Muscle of arm (tissue), 1 donor: ENCODE measurements at regions not wholly inside any gene's neighbourhood (a gene's known extent, or its start where the extent isn't known, plus 50 kb on each side); places are given as distances from the start of the nearest gene placed in this dataset.
A peak's percentile ranks its signal among the peaks of the same experiment; 100 is the strongest.

Experiments used
- DNase-seq: peaks from one replicate; pipeline ENCODE4 v3.0.0-alpha.2; 2013

DNA sequence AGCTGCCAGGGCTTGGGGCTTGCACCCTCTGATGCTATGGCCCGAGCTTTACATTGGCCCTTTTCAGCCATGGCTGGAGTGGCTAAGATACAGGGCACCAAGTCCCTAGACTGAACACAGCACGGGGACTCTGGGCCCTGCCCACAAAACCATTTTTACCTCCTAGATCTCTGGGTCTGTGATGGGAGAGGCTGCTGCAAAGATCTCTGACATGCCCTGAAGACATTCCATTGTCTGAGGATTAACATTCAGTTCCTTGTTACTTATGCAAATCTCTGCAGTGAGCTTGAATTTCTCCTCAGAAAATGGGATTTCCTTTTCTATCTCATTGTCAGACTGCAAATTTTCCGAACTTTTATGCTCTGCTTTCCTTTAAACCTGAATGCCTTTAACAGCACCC, 337.0 kb upstream of the SMC2 start:
- DNase-seq, result no peak

DNA sequence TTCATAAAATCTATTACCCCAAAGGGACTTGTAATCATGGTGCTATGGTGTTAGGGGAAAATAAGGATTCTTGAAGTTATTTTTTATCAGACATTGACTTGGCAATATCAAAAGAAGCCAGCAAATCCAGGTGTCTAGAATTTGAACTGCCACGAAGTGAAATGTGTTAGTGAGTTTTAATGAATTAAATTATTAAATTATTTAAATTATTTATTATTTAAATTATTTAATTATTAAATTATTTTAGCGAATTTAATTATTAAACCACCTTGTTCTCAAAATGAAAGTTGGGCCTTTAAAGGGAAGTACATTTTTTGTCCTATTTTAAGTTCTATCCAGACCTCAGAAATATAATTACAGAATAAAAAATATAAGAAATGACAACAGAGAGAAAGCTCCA, 332.6 kb upstream of the SMC2 start:
- no peak for DNase-seq

DNA sequence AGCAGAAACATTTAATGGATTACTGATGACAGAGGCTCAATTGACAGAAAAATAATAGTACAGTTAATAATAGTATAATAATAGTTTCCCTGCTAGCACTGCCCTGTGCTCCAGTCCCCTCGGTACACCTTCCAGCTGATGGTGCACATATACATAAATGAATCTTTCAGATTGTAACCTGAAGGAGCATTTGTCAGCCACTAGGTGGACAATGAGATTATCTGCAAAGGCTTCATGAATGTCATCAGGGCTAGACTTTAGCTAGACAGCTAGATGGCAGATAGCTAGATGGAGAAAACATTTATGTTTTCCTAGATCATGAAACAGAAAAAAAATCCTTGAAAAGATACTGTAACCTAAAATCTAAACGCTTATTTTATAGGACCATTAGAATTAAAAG, 304.4 kb upstream of the SMC2 start:
- no peak for DNase-seq

DNA sequence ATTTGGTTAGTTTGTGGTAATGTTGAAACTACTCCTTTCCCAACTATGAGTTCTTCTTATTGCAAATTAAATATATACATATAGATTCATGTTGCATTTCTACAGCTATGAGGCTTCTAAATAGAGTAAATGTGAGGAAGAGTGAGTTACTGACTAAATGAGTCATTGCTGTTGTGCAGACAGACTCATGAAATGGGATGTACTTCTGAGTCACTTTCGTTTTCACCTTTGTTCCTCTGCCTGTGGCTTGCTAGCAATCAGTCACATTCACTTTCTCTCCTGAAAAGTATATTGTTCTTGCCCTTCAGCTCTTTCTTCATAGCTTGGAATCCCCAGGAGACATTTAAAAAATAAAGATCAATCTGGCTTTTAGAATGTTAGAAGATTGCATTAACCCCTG, 295.5 kb upstream of the SMC2 start:
- DNase-seq, result no peak

DNA sequence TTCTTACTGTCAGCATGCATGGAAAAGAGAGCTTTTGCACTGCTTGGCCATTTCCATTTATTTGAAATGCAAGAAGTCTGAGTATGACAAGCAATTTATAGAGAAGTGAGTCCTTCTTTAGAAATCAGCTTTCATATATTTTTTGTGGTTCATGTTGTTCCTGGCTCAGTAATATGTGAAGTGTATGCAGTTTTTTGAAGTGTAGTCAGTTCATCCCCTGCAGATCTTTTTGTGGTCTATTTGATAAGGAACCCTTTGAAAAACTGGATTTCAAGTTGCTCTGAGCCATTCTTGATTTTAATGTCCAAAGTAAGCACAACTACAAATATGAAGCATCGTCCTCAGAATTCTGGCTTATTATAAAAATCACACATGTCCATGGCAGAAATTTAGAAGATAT, 294.1 kb upstream of the SMC2 start:
- DNase-seq, result no peak

DNA sequence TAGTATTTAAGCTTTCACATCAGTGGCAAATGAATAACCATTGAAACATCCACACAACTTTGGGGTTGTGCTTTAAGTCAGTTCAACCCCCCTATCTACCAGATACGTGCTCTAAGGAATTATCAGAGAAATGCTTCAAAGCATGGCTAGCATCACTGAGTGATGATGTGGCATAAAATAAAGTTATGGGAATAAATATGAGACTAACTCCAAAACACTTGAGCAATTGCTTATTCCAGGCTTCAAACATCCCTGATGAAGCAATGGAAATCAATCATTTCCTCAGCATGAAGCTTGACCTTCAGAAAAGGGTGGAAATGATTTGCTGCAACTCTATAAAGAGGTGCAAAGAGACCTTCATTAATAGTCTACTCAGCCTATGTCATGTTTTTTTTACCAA, 292.0 kb upstream of the SMC2 start:
- DNase-seq, result no peak

DNA sequence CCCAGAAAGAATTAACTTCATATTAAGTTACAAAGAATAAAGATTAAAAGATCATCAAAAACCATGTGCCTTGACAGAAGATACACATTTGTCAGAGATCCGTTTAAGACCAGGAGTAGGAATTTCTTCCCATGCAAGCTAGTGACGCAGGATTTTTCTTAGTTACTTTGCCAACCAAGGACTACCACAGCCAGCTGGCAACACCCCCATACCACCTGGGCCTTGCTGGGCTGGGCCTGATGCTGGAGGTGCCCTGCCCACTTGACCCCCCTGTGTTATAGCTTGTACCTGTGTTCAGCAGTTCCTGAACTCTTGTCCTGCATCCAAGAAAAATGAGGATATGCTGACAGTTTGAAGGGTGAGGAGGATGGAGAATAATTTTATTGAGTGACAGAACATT, 290.9 kb upstream of the SMC2 start:
- no peak for DNase-seq

DNA sequence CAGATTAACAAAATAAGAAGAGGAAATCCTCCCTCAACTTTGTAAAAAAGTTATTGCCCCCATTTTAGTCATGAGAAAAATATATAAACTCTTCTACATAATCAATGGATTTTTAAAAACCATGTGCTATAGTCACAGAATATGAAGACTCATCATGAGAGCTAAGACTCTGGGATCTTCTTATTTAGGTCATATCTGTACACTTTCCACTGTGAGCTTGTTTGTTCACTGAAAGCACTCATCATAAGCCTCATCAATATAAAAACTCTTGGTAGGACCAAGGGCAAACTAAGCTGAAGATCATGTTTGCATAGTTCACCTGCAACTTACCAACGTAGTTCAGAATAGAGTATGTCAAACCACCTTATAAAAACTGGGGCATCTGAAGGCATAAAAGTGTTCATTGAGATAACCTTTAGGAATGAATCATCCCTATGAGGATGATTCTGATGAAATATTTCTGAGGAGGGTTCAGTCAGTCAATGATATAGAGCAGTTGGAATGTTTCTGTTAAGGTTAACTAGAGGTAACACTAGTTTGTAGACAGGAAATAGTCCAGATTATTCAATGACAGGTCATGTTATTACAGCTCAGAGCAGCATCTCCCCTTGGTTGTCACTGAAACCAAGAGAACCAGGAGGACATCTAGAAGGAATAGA, 289.9 kb upstream of the SMC2 start:
- no peak for DNase-seq

DNA sequence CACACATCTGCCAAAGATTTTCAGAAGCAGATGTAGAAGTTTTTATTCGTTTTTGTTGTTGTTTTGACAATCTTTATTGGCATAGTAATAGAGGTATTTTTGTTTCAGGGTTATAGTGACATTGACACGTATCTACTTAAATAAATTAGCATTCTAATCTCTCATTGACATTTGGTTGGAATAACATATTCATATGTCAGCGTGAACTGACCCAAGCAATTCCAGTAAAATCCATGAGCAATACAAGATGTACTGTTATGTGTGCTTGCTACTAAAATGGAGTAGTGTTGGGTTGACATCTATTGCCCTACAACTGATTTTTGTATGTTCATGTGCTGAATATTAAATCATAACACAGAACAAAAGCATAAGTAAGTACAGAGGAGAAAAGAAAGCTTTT, 284.4 kb upstream of the SMC2 start:
- no peak for DNase-seq

DNA sequence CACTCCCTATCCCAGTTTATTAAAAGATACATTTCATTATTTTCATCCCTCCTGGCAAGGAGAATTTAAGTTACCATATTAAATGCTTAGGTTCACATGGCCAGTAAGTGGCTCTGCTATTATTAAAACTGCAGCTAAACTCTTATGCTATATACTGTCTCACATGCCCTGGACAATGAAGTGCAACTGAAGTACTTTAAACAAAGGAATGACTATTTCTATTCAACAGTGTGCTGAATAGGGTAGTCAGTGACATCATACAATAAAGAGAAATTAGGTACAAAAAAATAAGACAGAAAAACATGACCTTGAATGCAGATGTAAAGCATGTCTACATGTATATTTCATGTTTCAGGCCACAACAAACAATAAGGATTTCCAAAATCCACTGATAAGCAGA, 282.6 kb upstream of the SMC2 start:
- no peak for DNase-seq

DNA sequence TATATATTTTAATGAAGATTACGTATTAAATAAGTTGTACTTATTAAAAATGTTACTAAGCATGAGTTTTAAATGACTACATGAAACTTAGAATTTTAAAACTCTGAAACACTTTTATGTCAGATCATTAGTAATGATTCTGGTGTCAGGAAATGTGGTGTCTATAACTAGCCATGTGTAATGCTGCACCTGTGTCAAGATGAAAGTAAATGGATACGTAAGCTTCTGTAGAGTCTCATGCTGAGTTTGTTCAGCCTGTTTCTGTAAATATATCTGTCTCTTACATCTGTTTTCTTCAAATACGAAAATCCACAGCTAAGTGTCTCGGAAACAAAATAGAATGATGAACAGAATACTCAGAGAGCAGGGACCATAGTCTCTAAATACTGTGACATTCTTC, 278.0 kb upstream of the SMC2 start:
- DNase-seq, result no peak

DNA sequence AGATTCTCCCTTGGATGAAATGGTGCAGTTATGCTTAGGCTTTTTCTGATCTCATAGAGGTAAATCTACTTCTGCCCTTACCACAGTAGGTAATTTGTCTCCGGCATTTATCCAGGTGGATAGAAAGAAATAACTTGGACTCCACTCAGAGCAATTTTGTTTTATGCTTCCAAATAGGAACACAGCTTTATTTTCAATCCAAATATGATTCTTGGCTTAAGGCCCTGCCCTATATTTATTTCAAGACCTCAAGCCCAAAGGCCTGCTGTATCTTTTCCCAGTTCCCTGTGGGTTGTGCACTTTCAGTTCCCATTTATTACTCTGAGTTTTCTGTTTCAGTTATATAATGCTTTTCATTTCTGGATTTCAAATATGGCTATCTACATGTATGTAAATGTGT, 274.2 kb upstream of the SMC2 start:
- peak; percentile 11 for DNase-seq

DNA sequence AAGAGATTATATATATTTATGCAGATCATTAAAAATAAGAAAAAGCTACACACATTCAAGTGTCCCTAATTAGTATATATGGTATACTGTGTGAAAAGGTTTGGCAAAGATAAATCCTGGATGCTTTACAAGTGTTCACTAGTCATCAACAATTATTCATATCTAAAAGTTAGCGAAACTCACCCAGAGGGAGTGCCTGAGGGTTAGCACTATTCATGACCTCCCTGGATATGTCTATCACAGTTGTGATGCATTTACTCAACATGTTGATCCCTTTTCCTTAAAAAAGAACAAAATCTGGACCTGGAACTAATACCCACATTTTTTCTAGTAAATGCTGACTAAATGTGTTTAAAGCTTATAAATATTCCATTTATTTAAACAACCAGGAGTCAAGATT, 273.0 kb upstream of the SMC2 start:
- DNase-seq, result no peak

DNA sequence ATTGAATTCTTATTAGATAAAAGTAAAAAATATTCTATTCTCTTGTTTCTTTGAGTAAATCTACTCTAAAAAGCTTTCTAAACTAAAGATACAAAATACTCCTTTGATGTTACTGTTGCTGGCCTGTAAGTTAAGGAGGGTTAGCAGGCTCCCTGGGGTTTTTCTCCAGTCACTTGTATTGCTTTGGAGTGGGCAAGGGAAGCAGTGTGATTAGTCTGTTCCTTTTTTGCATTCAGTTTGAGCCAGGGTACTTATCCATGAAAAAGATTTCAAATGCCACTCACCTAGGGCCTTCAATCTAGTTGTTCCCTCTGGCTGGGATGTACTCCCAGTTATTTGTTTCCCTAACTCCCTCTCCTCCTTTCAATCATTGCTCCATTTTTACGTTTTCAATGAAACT, 256.2 kb upstream of the SMC2 start:
- DNase-seq, result no peak

DNA sequence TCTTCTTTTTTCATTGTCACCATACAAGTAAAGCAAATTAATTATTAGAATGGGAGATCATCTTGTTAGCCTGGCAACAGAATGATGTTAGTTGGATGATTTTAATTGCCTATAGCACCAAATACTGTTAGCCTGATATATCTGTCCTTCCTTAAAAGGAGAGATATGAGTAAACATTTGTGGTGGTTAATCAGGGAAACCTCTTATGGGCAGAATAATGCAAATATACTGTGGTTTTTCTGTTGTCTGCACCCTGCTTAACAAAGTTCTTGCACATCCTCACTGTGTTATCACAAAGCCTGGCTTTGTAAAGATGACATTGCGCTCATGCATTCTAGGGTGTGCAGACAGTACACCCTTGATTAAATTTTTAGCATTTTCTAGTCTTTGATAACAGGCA, 254.9 kb upstream of the SMC2 start:
- DNase-seq, result no peak

DNA sequence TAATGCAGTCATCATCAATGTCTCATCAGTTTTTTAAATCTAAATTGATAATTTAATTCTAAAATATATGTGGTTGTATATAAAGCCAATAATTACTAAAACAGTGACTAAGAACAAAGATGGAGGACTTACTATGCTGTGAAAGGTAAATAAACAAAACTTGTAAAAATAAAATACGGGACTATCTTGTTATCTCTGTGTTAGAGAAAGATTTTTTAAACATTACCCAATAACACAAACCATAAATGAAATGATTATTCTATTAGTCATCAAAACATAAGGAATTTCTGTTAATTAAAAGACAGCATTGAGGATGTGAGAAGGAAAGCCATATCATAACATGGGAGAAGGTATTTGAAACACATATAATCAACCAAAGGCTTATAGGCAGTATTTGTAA, 226.2 kb upstream of the SMC2 start:
- DNase-seq, result no peak

DNA sequence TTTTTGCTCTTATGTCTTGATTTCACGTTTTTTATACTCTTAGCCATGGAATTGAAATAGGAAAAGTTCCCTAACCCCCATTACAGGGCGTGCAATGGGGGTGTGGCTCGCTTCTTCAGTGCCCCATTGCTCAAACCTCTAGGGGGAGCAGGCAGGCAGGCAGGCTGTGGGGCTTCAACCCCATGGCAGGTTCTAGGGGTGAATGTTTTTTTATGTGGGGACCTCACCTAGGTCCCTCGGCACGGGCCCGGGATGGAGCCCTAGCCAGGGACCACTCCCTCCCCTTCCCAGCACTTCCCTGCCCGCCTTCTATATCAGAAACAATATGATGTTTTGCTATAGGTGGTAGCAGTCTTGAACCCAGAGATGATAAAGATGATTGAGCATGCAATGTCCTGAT, 221.3 kb upstream of the SMC2 start:
- no peak for DNase-seq

DNA sequence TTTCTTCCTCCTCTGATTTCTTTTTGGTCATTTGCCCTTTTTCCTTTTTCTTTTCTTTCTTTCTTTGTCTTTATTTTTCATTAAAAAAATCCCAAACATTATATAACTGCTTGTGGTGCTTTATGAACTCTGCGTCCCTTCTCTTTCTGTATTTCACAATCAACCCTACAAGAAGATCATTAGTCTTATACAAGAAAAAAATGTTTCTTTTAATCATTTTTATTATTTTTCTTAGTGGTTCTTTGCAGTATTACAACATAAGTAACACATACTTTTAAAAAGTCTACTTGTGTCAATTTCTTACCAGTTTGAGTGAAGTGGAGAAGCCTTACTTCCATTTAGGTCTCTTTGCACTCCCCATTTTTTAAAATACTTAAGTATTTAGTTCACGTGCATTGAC, 212.7 kb upstream of the SMC2 start:
- DNase-seq, result no peak

DNA sequence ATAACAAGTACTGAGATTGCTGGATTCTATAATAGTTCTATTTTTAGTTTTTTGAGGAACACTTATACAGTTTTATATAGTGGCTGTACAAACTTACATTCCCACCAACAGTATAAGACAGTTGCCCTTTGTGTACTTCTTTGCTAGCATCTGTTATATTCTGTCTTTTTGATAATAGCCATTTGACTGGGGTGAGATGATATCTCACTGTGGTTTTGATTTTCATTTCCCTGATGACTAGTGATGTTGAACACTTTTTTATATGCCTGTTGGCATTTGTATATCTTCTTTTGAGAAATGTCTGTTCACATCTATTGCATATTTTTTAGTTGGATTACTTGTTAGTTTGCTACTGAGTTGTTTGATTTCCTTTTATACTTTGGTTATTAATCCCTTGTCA, 204.1 kb upstream of the SMC2 start:
- no peak for DNase-seq

DNA sequence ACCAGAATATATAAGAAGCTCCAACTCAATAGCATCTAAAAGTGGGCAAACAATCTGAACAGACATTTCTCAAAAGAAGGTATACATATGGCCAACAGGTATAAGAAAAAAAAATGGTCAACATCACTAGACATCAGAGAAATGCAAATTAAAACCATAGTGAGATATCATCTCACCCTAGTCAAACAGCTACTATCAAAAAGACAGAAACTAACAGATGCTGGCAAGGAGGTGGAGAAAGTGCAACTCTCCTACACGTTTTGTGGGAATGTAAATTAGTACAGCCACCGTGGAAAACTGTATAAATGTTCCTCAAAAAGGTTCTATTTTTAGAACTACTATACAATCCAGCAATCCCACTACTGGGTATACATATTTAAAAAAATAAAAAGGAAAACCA, 199.9 kb upstream of the SMC2 start:
- no peak for DNase-seq

DNA sequence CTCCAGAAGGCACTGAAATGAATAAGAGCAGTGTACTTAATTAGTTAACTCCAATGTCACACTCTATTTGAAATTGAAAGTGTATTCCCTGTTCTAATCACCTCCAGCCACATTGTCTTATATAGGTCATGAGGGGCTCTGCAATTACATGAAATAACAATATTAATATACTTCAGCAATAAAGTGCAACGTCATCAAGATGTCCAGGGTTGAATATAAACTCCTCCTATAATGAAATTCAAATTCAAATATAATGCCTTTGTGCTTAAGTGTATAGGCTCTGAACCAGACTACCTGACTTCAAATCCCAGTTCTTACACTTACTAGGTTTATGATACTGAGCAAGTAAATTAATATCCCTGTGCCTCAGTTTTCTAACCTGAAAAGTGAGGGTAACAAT, 195.6 kb upstream of the SMC2 start:
- no peak for DNase-seq

DNA sequence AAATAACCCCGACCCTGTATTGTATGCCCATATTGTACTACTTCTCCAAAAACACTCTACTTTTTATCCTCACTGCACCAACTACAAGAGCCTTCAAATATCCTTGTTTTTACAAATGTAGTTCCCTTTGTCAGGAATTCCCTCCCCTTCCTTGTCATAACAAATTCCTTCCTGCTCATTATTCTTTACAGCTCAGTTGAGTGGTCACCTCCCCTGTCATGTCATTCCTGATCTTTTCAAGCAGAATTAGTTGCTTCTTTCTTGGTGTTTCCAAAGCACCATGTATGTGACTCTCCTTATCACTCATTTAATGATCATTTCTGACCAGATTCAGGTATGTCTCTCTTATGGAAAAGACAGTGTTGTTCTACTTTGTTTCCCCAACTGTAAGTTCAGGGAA, 194.2 kb upstream of the SMC2 start:
- no peak for DNase-seq

DNA sequence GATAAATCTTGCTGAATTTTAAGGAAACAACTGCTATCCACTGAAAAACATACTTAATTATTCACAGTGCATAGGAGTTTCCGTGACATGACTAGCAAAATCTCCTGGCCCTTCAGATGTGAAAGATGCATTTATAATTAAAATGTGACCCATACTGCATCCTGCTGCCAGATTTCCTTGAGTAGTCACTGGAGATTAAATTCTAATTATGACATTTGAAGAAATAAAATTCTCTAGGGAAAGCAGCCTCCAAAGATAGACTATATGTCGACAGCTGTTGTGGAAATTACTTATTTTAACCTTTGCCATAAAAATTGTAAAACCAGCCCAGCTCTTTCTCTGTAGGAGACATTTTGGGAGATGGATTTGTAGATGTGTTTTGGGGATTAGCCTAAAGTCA, 193.6 kb upstream of the SMC2 start:
- peak; percentile 11 for DNase-seq

DNA sequence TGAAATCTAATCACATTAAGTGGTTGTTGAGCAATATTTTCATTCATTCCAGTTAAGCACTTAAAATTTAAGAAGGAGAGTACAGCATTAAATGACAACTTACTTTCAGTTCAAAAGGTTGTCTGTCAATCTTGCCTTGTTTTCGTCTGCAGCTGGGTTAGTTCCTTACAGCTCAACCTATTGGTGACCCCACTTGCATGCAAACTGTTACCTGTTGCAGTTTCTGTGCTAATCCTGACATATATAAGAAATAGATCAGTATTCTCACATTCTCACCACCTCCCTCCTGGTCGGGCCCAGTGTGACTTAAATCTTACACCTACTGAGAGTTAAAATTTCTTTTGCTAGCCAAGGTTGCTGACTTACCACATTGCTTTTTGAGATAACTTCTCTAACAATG, 191.8 kb upstream of the SMC2 start:
- DNase-seq, result no peak

DNA sequence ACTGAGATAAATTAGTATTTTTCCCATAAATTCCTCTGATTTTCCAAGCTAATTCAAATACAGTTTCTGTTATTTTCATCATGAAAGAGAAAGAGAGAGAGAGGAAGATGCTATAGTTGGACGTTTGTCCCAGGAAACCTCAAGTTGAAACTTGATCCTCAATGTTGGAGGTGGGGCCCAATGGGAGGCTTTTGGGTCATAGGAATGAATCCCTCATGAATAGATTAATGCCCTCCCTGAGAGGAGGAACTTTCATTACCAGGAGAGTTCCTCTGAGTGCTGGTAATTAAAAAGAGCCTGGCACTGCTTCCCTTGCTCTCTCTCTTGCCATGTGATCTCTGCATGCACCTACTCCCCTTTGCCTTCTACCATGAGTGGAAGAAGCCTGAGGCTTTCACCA, 189.9 kb upstream of the SMC2 start:
- no peak for DNase-seq
